Inferior parietal cortex (tissue), 1 donor: ENCODE measurements at regions not wholly inside any gene's neighbourhood (a gene's known extent, or its start where the extent isn't known, plus 50 kb on each side); places are given as distances from the start of the nearest gene placed in this dataset.
"Not testable (repeated sequence)": the region's sequence is repeated elsewhere in the genome, so short reads cannot be mapped to it uniquely, and the experiment has no call there.

ENCODE experiments used
- DNase-seq: peaks from one replicate; pipeline ENCODE4 v3.0.0-alpha.2; 2016; ENCODE audit errors: extremely low spot score

DNA sequence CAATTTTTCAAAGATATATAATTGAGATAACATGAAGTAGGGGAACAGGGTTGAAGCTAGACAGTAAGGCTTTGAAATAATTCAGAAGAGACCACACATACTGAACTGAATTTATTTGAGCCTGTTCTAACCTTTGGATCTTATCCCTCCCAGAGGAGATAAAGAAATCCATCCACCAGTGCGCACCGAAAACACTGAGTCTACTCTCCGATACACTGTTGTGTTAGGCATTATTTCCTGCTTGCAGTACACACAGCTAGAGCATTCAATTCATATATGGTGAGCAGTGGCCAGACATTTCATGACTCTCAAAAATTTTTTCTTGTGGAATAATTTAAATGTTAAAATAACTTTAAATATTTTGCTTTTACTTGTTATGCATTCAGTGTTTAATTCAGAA lies 342.7 kb downstream of the GPD2 start:
- DNase-seq: no peak

- no peak for DNase-seq
Observed at GRCh38 chr2:156779416-156780120, 343.4 kb downstream of the GPD2 start.

DNA sequence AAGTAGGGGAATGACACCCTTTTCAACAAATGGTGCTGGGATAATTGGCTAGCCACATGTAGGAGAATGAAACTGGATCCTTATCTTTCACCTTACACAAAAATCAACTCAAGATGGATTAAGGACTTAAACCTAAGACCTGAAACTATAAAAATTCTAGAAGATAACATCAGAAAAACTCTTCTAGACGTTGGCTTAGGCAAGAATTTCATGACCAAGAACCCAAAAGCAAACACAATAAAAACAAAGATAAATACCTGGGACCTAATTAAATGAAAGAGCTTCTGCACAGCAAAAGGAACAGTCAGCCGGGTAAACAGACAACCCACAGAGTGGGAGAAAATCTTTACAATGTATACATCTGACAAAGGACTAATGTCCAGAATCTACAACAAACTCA lies 345.5 kb downstream of the GPD2 start:
- DNase-seq: not testable (repeated sequence)

DNA sequence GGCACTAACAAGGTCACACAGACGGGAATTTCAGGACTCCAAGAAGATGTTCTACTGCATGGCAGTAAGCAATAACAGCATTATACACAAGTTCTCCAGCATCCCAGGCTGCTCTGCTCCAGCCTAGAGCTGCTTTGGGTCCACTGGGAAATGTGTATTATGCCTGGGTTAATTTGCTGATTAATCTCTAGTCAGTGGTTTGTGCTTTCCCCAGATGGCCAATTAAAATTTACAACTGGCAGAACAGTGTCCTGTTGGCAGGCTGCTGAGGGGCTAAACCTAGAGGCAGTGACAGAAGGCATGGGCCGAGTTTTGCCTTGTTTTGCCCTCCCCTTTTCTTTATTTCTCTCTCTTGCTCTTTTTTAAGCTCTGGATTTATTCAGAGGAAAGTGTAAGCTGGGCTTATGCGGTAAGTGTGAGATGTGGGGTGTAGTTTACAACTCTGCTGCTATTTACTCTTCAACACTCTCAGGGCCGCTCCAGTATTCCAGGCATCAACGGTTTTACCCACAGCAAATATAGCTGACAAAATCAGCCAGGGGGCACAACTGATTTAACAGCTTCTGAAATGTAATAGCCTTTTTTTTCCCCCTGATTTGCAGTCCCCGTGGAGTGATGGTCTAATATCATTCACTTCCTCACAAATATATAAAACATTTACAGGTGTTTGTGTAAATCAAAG lies 348.0 kb downstream of the GPD2 start:
- DNase-seq: no peak

DNA sequence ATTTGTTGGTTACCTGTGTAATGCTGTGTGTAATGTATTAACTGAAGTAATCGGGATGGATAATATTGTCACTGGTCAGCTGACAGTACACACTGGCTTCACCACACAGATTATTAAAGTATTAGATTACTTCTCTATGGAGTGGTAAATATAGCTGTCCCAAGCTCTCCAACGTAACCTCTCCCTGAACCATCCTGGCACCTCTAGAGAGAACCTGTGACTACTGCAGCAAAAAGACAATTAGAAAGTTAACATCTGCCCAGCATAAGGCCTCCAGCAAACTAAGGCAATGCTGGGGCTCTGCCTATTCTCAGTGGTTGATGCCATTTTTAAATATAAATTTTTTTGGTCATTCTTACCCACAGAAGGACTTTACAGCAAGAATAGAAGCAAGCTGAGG lies 351.3 kb downstream of the GPD2 start:
- no peak for DNase-seq

- DNase-seq: no peak
Observed at GRCh38 chr2:156790343-156791037, 354.3 kb downstream of the GPD2 start.

DNA sequence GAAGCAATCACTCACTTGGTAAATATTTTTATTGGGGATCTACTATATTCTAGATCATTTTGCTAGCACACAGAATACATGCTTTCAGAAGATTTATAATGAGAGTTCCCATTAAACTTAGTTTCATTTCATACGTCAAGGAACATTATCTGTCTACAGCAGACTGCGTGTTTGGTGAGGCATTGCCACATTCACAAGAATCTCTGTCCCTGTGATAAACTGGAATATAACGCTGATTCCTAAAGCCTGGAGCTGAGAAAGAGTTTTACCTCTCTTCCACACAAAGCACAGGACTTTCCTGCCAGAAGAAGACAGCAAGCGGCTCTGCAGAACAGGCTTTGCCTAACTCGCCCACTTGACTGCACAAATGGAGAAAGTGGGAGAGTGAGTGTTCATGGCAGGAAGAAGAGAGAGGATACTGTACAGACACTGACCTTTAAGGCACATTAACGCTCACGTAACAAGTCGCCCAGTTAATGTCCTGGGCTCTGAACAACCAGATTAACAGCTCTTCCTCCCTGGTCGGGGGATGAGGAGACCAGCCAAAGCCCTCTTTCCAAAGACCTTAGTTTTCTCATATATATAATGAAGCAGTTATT lies 356.2 kb downstream of the GPD2 start:
- no peak for DNase-seq

GRCh38 chr2:156797832-156798231 lies 361.7 kb downstream of the GPD2 start:
- no peak for DNase-seq

DNA sequence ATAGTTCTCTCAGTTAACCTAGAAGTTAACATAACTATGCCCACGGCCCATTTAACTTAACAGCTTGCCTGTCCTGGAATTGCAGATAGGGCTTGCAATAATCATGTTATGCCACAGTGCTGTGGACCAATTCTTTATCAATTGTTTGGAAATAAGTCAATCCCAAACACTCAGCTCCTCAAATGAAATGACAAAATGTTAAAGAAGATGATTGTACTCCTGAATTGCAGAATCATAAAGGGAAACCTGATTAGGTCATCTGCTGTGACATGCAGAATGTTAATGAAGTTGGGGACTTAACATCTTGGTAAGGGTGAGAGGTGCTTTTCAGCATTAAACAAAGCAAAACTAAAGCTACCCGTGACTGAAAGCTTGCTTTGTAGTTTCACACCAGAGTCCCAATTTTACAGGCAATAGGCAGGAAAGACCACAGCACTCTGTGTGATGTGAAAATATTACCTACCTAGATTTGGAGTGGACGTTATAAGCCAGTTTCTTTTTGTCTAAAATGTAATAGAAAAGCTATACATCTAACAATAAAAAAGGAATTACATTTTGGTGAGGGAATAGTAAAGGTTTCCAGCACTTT lies 364.0 kb downstream of the GPD2 start:
- no peak for DNase-seq

DNA sequence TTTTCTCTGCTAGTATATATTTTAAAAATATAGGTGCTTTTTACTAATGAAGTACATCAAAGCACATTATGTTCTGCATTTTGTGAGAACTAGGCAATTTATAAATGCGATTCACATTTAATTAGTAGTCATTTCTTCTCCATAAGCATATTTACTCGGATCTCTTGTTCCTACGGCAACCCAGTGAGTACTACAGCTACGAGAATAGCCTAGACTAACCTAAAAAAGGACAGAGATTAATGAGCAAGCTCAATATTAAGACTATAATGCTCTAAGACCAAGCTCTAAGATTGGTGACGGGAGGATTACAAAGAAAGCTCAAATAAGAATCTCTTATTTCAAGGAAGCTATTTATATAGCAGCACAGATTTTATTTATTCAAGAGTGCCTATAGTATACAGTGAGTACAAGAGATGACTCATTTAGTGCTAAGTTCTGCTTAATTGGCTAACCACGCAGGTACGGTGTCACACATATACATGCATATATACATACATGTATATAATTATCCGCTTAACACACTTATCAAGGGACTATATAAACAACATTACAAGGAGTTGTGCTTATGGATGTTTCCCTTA lies 364.7 kb downstream of the GPD2 start:
- no peak for DNase-seq

DNA sequence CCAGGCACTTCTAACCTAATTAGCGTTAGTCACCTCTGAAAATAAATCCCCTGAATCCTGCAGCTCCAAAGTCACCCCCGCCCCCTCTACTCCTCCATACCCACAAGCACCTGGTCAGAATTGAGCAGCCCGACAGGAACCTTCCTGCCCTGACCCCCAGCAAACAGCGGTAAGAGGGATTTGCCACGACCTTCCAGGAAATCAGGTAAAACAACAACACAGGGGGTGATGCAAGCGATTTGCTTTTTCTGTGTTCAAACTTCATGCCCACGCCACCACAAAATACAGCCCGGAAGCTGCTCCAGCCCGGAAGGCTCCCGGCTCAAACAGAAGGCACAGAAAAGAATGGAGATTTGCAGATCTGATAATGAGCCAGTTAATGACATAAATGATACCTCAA lies 367.1 kb downstream of the GPD2 start:
- DNase-seq: no peak

- DNase-seq: no peak
Observed at GRCh38 chr2:156803967-156804366, 367.8 kb downstream of the GPD2 start.

DNA sequence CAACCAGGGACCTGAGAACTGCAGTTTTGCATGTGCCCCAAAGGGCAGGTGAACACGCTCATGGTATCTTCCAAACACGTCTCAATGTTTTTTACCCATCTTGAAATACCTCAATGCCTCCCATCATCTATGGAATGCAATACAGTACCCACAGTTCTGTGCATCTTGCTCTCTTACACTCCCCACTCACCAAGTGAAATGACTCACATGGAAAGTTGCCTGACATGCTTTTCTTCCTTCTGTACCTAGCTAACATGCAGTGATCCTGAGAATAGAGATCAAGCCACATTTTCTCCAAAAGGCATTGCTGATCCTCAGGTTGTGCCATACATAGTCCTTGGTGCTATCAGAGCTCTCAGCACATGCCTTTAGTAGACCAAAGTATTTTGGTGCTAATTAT lies 373.9 kb downstream of the GPD2 start:
- no peak for DNase-seq

GRCh38 chr2:156812496-156812895 lies 376.3 kb downstream of the GPD2 start:
- DNase-seq: no peak

DNA sequence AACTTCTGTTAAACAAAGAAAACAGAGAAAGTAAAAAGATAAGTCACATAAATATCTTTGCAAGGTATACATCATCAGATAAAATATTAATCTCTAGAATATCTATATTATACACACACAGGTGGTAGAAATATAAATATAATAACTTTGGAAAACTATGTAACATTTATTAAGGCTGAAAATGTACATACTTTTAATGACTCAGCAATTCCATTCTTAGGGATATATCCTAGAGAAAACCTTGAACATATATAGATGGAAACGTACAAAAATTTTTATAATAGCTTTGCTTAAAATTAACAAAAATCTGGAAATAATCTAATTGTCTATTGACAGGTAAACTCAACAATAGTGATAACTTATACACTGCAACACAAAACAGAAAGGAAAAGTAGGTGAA lies 381.3 kb downstream of the GPD2 start:
- no peak for DNase-seq

DNA sequence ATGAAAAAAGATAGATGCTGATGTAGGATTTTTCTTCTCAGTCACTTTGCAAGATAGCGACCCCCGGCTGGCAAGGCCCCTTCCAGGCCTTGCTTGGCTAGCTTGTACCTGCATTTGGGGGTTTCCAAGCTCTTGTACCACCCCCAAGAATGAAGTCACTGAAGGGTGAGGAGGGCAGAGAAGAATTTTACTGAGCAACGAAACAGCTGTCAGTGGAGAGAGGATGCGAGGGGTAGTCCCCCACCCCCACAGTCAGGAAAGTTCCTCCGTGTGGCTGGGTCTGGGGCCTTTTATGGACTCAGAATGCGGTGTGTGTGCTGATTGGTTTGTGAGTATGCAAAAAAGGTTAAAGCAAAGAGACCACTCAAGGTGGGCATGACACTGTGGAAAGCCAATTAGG lies 382.0 kb downstream of the GPD2 start:
- DNase-seq: no peak

DNA sequence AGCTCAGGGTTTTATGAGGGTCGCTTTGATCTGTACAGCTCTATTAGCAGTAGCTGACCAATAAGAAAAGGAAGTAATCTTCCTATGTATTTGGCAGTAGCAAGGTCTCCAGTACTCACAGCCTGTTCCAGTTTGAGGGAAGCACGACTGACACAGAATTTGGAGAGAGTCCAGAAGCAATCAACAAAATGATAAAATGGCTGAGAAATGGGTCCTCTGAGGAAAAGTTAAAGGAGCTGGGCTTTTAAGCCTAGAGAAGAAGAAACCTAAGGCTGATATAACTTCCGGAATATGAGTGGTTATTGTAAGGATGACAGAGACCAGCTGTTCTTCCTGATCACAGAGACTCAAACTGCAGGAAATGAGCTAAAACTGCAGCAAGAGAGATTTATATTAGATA lies 382.8 kb downstream of the GPD2 start:
- DNase-seq: no peak

DNA sequence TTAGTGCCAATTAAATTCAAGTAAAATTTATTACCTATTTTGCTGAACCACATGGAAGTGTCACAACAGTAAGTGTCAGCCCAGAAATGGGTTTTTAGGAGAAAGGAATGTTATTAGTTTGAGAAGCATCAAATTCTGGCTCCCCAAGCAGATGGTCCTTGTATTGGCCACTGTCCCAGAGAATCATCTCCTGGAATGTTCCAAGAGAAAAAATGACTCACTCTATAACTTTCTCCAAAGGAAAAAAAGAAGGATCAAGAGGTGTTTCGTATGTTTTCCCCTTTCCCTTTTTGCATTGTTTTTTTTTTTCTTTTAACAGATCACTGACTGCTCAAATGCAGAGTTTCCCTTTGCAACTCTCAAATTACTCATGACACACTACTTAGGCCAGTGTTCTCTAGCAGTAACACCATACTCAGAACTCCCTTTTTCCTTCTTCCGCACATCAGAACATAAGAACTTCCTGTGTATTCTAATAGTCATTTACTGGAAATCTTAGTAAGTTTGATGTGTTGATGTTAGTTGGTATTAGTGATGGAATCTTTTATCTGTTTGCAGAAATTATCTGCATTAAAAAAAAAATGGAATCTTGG lies 390.3 kb downstream of the GPD2 start:
- DNase-seq: no peak

GRCh38 chr2:156834431-156834830 lies 398.3 kb downstream of the GPD2 start:
- no peak for DNase-seq

- no peak for DNase-seq
Observed at GRCh38 chr2:156837635-156838370, 401.6 kb downstream of the GPD2 start.

GRCh38 chr2:156841321-156841720 lies 405.1 kb downstream of the GPD2 start:
- DNase-seq: no peak
